PFSK-1 (cell line): ENCODE measurements at regions not wholly inside any gene's neighbourhood (a gene's known extent, or its start where the extent isn't known, plus 50 kb on each side); places are given as distances from the start of the nearest gene placed in this dataset.

ENCODE experiments used
- FOXP2 ChIP-seq: optimal IDR thresholded peaks from 2 replicates; pipeline ENCODE3; 2011; ENCODE audit warnings: borderline replicate concordance, control low read depth, inconsistent platforms; ENCODE audit not compliant: insufficient read depth; ENCODE audit errors: extremely low read length, extremely low read depth
- POLR2AphosphoS5 ChIP-seq: IDR thresholded peaks from 2 replicates; pipeline ENCODE4 v1.6.1; 2012; ENCODE audit warnings: low read depth, mild to moderate bottlenecking, control low read depth, low read length, moderate library complexity
- SIN3A ChIP-seq: IDR thresholded peaks from 2 replicates; pipeline ENCODE4 v1.6.1; 2012; ENCODE audit warnings: mild to moderate bottlenecking, low read length, moderate library complexity, borderline replicate concordance; ENCODE audit not compliant: insufficient read depth
- TAF1 ChIP-seq: IDR thresholded peaks from 2 replicates; pipeline ENCODE4 v1.6.1; 2012; ENCODE audit warnings: low read length, control low read depth, borderline replicate concordance; ENCODE audit not compliant: insufficient read depth
- TF ChIP-seq, protein P1 (sequence below), 2 experiments: IDR thresholded peaks; 2 replicates each; pipeline versions ENCODE4 v1.6.1 to v1.8.0; 2011 to 2012; ENCODE audit warnings: low read depth in 2 of 2, low read length in 2 of 2, control low read depth in 1 of 2, inconsistent platforms in 1 of 2, mild to moderate bottlenecking in 1 of 2, moderate library complexity in 1 of 2; ENCODE audit not compliant: insufficient read depth in 1 of 2

DNA sequence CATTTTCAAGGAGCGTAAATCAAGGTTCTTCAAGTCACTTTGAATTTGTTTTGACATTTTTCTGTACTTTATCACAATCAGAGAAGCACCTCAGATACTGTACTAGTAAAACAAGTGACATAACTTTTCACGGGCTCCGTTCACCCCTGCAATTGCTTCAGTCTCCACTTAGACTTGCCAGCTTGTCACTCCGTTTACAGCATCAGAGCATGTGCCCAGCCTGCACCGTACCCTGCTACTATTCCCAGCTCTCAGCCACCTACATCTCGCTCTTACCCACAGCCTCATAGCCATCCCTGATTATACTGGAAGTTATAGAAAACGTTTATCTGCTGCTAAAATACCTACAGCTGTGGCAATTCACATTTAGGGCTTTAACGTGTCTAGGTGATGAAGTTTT is 135.3 kb upstream of the TENM3 start:
- TF ChIP-seq SIN3A, result no peak
- no peak for TF ChIP-seq FOXP2
- TF ChIP-seq POLR2AphosphoS5, result no peak
- TF ChIP-seq, protein P1, sequence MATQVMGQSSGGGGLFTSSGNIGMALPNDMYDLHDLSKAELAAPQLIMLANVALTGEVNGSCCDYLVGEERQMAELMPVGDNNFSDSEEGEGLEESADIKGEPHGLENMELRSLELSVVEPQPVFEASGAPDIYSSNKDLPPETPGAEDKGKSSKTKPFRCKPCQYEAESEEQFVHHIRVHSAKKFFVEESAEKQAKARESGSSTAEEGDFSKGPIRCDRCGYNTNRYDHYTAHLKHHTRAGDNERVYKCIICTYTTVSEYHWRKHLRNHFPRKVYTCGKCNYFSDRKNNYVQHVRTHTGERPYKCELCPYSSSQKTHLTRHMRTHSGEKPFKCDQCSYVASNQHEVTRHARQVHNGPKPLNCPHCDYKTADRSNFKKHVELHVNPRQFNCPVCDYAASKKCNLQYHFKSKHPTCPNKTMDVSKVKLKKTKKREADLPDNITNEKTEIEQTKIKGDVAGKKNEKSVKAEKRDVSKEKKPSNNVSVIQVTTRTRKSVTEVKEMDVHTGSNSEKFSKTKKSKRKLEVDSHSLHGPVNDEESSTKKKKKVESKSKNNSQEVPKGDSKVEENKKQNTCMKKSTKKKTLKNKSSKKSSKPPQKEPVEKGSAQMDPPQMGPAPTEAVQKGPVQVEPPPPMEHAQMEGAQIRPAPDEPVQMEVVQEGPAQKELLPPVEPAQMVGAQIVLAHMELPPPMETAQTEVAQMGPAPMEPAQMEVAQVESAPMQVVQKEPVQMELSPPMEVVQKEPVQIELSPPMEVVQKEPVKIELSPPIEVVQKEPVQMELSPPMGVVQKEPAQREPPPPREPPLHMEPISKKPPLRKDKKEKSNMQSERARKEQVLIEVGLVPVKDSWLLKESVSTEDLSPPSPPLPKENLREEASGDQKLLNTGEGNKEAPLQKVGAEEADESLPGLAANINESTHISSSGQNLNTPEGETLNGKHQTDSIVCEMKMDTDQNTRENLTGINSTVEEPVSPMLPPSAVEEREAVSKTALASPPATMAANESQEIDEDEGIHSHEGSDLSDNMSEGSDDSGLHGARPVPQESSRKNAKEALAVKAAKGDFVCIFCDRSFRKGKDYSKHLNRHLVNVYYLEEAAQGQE (IDR thresholded peaks at IDR 0.05; ENCODE audit: insufficient read depth in 1 of 2, low read depth in 2 of 2, low read length in 2 of 2), result no peak
- TF ChIP-seq TAF1, result no peak

- TF ChIP-seq SIN3A (no peak), FOXP2 (no peak)
These were observed 131.6 kb upstream of the TENM3 start for GRCh38 chr4:182111586-182111985.

DNA sequence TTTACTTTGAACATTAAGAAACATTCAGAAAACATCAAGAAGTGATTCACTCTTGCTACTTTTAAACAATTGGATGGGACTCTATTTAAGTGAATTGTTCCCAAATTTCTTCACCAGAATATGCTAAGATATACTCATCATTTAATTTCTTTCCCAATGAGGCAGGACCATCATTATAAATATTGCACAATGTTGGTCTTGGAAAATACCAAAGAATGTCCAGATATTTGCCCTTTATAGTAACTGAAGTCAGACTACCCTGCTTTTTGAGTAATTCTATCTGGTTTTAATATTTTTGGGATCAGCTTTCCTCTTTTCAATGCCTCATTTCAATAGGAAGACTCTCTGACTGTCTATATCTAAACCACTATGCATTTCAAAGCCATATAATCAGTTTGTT is 129.4 kb upstream of the TENM3 start:
- TF ChIP-seq TAF1 (no peak), FOXP2 (no peak), POLR2AphosphoS5 (no peak), SIN3A (no peak)
- TF ChIP-seq, protein P1 (IDR thresholded peaks at IDR 0.05; ENCODE audit: insufficient read depth in 1 of 2, low read depth in 2 of 2, low read length in 2 of 2), result no peak

DNA sequence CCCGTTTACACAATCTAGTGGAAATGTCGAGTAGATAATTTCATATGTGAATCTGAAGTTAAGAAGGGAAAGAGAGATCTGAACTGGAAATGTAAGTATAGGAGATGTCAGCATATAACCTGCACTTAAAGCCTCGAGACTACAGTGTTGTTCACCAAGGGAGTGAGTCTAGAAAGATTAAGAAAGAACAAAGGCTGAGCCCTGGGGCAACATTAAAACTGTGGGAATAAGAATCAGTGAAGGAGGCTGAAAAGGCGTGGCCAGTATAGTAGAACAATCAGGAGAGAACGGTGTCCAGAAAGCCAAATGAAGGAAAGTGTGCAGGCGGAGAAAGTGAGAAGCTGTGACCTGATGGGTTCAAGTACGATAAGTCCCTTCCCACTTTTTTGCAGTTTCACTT is 118.8 kb upstream of the TENM3 start:
- TF ChIP-seq FOXP2 (no peak), POLR2AphosphoS5 (no peak), SIN3A (no peak), TAF1 (no peak)
- TF ChIP-seq, protein P1 (IDR thresholded peaks at IDR 0.05; ENCODE audit: insufficient read depth in 1 of 2, low read depth in 2 of 2, low read length in 2 of 2), result no peak

DNA sequence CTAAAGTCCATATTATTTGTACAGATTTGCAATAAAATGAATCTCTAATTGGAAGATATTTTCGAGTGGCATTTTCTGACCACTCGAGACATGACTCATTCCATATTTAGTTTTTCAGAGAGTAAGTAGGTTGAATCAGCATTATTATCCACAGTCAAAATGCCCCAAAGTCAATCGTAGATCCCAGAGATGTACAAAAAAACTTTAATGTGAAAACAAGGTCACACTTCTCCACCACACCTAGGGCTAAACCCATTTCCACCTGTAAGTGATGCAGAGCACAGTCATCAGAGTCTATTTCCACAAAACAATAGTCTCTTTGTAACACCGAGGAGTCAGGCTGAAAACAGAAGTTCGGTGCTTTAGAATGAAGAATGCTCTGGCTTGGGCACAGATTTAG is 117.1 kb upstream of the TENM3 start:
- TF ChIP-seq POLR2AphosphoS5 (no peak), TAF1 (no peak), FOXP2 (no peak), SIN3A (no peak)
- TF ChIP-seq, protein P1 (IDR thresholded peaks at IDR 0.05; ENCODE audit: insufficient read depth in 1 of 2, low read depth in 2 of 2, low read length in 2 of 2), result no peak

GRCh38 chr4:182126603-182127002 is 116.6 kb upstream of the TENM3 start:
- TF ChIP-seq POLR2AphosphoS5 (no peak), SIN3A (no peak), FOXP2 (no peak), TAF1 (no peak)
- TF ChIP-seq, protein P1 (IDR thresholded peaks at IDR 0.05; ENCODE audit: insufficient read depth in 1 of 2, low read depth in 2 of 2, low read length in 2 of 2), result no peak
